Stimulated activated CD8-positive, alpha-beta memory T cell treated with anti-CD3 and anti-CD28 coated beads, Interleukin-15, amount 100 ng/mL, for 4 hours (primary cell): ENCODE measurements at regions not wholly inside any gene's neighbourhood (a gene's known extent, or its start where the extent isn't known, plus 50 kb on each side); places are given as distances from the start of the nearest gene placed in this dataset.

Experiments used
- DNase-seq, 2 donors: peaks; one replicate each; pipeline ENCODE4 v3.0.0-alpha.2; 2020; ENCODE audit warnings: low read depth in 2 of 2

DNA sequence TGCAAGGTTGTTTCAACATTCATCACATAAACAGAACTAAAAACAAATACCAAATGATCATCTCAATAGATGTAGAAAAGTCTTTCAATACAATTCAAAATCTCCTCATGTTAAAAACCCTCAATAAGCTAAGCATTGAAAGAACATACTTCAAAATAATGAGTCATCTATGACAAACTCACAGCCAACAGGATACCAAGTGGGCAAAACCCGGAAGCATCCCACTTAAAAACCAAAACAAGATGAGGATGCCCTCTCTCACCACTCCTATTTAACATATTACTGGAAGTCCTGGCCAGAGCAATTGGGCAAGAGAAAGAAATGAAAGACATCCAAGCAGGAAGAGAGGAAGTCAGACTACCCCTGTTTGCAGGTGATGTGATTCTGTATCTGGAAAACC, 992.2 kb upstream of the PIK3C3 start:
- no peak for DNase-seq

DNA sequence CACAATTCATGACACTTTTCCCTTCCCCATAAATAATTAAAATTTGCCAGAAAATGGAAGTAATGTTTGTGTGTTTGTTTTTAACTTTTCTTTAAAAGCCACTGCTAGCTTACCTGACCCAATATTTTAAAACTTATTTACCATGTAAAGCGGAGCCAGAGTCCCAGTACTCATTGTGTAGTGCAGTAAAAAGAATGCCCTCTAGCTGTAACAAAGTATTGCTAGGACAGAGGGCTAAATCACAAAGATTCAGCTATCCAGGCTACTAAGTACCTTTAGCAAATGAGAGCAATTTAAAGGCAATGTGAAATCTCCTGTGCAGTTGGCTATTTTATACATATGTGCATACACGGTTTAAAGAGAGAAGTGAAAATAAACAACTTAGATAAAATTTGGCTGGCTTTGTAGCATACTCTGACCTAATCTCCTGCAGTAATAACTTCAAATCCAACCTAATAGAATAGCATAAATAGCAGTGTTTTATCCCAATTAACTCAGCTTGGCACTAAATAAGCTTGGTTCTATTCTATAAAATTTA, 997.4 kb upstream of the PIK3C3 start:
- no peak for DNase-seq

GRCh38 chr18:40956213-40956612, 998.8 kb upstream of the PIK3C3 start:
- no peak for DNase-seq

DNA sequence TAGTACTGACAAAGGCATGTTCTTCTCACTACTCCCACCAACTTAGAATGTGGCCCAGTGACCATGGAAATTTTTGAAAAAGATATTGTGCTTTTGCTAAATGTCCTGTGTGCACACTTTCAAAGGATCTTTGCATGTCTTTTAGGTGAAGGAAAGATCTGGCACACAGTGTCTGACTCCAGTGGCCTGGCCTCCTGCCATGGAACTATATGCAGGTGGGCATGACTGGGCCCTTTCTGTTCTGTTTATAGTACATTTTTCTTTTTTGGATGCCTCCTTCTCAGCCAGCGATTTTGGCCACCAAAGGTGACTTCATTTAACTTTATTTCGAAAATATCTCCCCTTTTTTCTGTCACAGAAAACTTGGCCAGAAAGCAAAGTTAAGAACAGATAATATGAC, 999.7 kb upstream of the PIK3C3 start:
- no peak for DNase-seq

- DNase-seq: no peak
These were observed 1005.7 kb upstream of the PIK3C3 start for GRCh38 chr18:40949114-40949950.

- DNase-seq: no peak
These were observed 1010.5 kb upstream of the PIK3C3 start for GRCh38 chr18:40944576-40944975.

DNA sequence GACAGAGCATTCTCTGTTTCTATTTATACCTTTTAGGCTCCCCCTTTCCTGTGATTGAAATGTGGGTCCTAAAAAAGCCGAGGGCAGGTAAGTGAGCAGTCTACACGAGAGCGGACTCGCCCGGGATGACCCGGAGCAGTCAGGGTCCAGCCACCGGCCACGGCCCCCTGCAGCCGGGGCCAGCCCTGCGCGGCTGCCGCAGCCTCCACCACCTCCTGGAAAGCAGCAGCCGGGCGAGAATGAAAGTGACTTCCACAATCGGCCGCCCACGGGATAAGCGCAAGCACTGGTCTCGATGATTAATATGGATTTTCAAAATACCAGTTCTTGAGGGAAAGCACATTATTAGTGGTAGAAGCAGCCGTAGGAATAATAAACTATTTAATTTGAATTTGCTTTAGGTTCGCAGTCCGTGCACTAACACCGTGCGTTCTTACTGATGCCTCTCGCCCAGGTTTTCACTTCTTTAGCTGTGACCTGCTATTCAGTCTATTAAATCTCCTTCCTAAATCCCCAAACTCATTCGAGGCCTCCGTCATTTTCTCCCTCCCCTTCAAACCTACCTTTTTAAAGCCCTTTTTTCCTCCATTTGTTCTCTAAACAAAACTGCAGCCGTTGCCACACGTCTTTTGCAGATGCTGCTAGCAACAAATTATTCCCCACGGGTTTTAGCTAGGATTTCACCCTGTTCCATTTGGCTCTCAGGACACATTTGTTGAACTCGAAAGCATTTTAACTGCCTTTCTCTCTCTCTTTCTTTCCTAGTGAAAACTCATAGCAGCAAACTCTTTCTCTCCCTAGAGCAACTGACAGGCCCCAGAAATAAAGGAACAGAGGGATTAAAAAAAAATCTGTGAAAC, 1015.1 kb upstream of the PIK3C3 start:
- DNase-seq: no peak

GRCh38 chr18:40938615-40939014, 1016.4 kb upstream of the PIK3C3 start:
- no peak for DNase-seq

DNA sequence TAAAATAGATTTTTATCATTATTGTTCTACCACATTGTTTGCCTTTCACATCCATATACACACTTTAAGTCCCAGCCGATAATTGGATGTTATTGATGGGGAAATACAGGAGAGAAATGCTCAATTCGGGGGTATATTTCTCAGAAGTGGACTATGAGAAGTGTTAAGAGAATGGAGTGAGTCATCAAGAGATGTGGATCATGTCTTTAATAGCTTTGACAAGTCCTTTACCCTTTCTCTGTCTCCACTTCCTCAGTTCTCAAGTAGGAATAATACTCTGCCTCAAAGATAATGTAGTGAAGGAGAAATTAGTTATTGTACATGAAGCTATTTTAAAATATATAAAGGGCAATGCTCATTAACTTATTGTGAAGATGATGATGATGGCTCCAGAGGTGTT, 1017.6 kb upstream of the PIK3C3 start:
- DNase-seq: no peak

- no peak for DNase-seq
These were observed 1019.6 kb upstream of the PIK3C3 start for GRCh38 chr18:40935423-40935822.

DNA sequence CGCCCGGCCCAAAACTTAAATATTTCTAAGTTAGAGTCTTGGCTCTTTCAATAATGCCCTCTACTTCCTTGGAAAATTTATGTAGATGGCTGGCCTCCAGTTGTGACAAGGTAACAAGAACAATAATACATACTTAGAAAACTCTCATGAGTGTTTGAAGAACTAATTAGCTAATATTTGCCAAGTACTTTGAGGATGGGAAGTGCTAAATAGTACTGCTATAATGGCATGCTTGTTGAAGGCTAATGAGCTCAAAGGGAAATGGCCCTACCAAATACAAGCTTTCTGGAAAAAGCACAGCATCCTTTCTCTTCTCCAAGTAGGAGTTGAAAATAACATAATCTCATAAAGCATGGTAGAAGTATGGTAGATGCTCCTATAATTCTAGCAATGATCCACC, 1022.2 kb upstream of the PIK3C3 start:
- DNase-seq: no peak

DNA sequence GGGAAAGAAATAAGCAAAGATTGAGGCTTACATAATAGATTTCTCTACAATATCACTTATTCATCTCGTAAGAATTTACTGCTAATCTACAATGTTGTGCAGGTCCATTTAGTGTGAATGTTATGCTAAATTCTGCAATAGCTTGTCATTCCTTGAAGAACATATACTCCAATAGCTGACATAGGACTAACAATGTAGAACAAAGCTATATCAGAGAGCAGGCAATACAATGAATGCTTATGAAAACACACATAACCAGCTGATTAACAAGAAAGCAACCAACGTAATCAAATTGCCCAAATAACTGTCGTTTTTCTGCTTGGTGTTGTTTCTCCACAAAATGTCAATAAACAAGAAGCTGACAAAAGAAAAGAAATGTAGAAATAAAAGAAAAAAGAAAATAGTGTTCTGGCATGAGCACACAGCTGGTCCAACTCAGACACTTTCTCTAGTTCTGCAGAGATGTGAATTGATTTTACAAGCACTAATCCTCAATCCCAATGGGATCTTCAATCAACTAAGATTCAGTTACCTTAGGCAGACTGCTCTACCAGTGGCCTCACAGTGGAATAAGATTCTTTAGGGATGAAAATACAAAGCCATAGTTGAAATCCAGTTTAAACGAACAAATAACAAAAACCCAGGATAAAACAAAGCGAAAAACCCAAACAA, 1024.7 kb upstream of the PIK3C3 start:
- no peak for DNase-seq

- DNase-seq: no peak
These were observed 1025.6 kb upstream of the PIK3C3 start for GRCh38 chr18:40929399-40929798.

DNA sequence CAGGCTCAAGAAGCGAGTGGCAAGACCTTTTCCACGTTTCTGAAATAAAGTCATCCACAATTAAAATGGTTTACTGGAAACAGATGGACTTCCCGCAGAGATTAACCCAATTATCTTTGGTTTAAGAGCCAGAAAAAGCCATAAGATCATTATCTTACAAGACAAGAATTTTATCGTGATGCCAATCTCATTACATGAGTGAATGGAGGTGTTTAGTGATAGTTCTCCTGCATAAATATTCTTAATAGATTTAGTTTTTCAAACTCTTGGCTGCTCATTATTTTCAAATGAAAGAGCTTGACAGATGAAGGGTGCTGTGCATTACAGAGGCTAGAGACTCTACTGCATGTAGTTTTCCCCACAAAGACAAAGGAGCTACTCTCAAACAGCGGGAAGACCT, 1028.4 kb upstream of the PIK3C3 start:
- no peak for DNase-seq

DNA sequence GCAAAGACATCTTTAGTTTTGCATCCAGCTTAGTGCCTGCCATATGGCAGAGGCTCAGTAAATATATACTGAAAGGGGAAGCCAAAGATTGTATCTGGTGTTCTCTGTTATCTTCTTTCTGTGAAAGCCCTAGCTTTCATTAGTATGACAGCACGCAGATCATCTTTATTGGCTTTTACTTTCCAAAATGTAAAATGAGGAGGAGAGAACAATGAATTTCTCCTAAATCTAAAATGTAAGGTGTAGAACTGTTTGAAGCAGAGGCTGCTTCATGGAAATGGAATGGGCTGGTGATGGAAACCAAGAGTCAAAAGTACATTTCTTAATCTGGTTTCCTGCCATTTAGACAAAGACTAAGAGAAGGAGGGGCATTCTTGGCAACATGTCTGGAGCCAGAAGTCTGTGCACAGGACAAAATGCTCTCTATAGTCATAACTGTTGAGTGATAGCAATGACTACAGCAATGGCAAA, 1029.9 kb upstream of the PIK3C3 start:
- DNase-seq: no peak

DNA sequence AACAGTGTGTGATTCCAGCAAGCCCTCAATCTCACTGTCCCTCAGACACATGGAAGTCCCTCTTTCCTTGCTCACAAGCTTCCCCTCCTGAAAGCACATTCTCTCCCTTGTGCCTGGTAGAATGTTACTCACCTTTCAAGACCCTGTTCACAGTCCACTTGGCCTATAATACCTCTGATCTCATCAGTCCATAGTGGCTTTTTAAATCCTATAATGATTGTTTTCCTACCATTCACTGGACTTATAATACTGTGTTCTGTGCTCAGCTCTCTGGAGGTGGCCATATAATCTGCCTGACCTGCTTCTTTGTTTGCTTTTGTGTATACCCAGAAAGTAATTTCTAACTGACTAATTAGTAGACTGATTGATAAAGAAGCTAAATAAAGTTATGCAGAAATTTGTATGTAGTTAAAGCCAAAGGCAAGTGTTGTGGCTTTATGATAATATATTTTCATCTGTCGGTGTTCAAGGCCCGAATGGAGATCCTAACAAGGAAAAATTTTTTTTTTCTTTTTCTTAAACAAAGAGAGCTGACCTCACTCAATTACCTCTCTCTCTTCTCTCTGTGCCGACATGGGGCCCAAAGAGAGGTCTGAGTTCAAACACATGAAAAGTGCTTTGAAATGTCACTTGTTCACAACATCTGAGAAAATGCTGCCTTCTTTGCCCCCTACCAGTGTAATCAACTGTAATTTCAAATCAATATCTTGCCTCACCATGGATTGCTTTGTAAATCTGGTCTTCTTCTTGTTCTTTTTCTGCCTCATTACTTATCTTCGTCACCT, 1033.0 kb upstream of the PIK3C3 start:
- DNase-seq: no peak

GRCh38 chr18:40917056-40917455, 1038.0 kb upstream of the PIK3C3 start:
- DNase-seq: no peak

- DNase-seq: no peak
These were observed 1039.3 kb upstream of the PIK3C3 start for GRCh38 chr18:40915724-40916123.

- no peak for DNase-seq
These were observed 1043.3 kb upstream of the PIK3C3 start for GRCh38 chr18:40911582-40912254.

DNA sequence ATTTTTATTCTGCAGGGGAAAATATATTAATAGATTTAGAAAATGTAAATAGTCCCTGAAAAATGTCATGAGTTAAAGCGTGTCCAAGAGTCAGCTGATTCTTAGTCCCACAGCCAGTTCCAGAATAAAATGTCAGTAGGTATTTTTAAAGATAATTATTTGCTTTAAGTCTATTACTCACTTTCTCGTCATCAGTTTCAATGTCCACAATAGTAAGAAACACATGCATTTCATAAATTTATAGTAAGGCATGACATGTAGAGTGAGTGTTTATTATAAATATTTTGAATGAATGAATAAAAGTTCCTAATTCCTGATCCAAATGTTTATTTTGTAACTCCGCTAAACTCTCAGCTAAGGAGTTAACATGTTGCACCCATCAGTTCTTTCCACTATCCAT, 1044.0 kb upstream of the PIK3C3 start:
- DNase-seq: no peak

GRCh38 chr18:40907842-40908241, 1047.2 kb upstream of the PIK3C3 start:
- no peak for DNase-seq
